SK-N-MC (cell line): ENCODE measurements at regions not wholly inside any gene's neighbourhood (a gene's known extent, or its start where the extent isn't known, plus 50 kb on each side); places are given as distances from the start of the nearest gene placed in this dataset.

Experiments
- EZH2 ChIP-seq: fragments of 200-600 bp; sonication (generic); IDR thresholded peaks from one replicate; pipeline ENCODE4 v1.6.1; 2017; ENCODE audit warnings: antibody characterized with exemption
- FOXP2 ChIP-seq: optimal IDR thresholded peaks from 2 replicates; pipeline ENCODE3; 2011; ENCODE audit warnings: mild to moderate bottlenecking, moderate library complexity; ENCODE audit not compliant: insufficient read depth; ENCODE audit errors: extremely low read length, control extremely low read depth
- POLR2AphosphoS5 ChIP-seq: IDR thresholded peaks from 2 replicates; pipeline ENCODE4 v1.6.1; 2012; ENCODE audit warnings: mild to moderate bottlenecking, low read depth, low read length, borderline replicate concordance

- TF ChIP-seq POLR2AphosphoS5 (no peak), EZH2 (no peak), FOXP2 (no peak)
Observed at GRCh38 chr10:91062091-91062490, 141.2 kb upstream of the ANKRD1 start.
